ENCODE measurements at regions not wholly inside any gene's neighbourhood (a gene's known extent, or its start where the extent isn't known, plus 50 kb on each side); places are given as distances from the start of the nearest gene placed in this dataset.
A peak's percentile ranks its signal among the peaks of the same experiment; 100 is the strongest.

- no peaks in the 10 kb centered on the region for H3K9me3 ChIP-seq (ENCODE audit: insufficient read depth, low read depth, low read length)
- WGBS (ENCODE audit: extremely low coverage, insufficient coverage, insufficient read length), result no CpG with 5 or more reads among the region's 2 CpGs
- no peak overlapping the region for H2BK120ac ChIP-seq (ENCODE audit: insufficient read depth, low read length, poor library complexity)
- H3K79me1 ChIP-seq (ENCODE audit: low read length), result no peaks in the 10 kb centered on the region
- H2AK5ac ChIP-seq (ENCODE audit: low read length), result no peak overlapping the region
- no peak overlapping the region for H4K91ac ChIP-seq (ENCODE audit: low read depth, low read length)
- H3K4me2 ChIP-seq (ENCODE audit: low read length), result no peak overlapping the region
- peak in 1 of 2 donors; percentile 49 for DNase-seq
- H4K12ac ChIP-seq (ENCODE audit: low read depth, low read length), result no peak overlapping the region
- no peak overlapping the region for H2AFZ ChIP-seq (ENCODE audit: insufficient read depth, low read length, poor library complexity)
- no peak overlapping the region for H3K14ac ChIP-seq (ENCODE audit: low read length)
- H3K27ac ChIP-seq (ENCODE audit: low read depth, low read length), result no peak overlapping the region
- H3K18ac ChIP-seq (ENCODE audit: low read length), result no peak overlapping the region
- H3K4me1 ChIP-seq (ENCODE audit: control insufficient read depth in 1 of 2, insufficient read depth in 2 of 2, low read length in 2 of 2), result no peaks in the 10 kb centered on the region
- no peak overlapping the region for H2BK5ac ChIP-seq (ENCODE audit: low read depth, low read length, poor library complexity)
- no peak overlapping the region for H3K9ac ChIP-seq (ENCODE audit: low read length)
- no peaks in the 10 kb centered on the region for H3K27me3 ChIP-seq (ENCODE audit: insufficient read depth, low read length)
- no peaks in the 10 kb centered on the region for H3K36me3 ChIP-seq (ENCODE audit: control insufficient read depth in 1 of 2, insufficient read depth in 2 of 2, low read length in 2 of 2)
- no peak overlapping the region for H4K8ac ChIP-seq (ENCODE audit: low read depth, low read length)
- H3K4me3 ChIP-seq (ENCODE audit: low read depth, low read length), result no peak overlapping the region
- H3K79me2 ChIP-seq (ENCODE audit: control insufficient read depth, insufficient read depth, low read length, poor library complexity), result no peaks in the 10 kb centered on the region
- H2BK12ac ChIP-seq (ENCODE audit: low read length), result no peak overlapping the region
- no peak overlapping the region for H3K4ac ChIP-seq (ENCODE audit: low read depth, low read length)
- H3K23ac ChIP-seq (ENCODE audit: low read length), result no peak overlapping the region
These were observed 428.0 kb downstream of the RAP2B start for GRCh38 chr3:153590051-153590450.

GRCh38 chr3:153591561-153592245, 429.7 kb downstream of the RAP2B start:
- H3K4ac ChIP-seq (ENCODE audit: low read depth, low read length), result no peak overlapping the region
- H4K12ac ChIP-seq (ENCODE audit: low read depth, low read length), result no peak overlapping the region
- no peak overlapping the region for H3K9ac ChIP-seq (ENCODE audit: low read length)
- no peaks in the 10 kb centered on the region for H3K79me2 ChIP-seq (ENCODE audit: control insufficient read depth, insufficient read depth, low read length, poor library complexity)
- H3K4me3 ChIP-seq (ENCODE audit: low read depth, low read length), result no peak overlapping the region
- H3K27ac ChIP-seq (ENCODE audit: low read depth, low read length), result no peak overlapping the region
- no peaks in the 10 kb centered on the region for H3K9me3 ChIP-seq (ENCODE audit: insufficient read depth, low read depth, low read length)
- no peaks in the 10 kb centered on the region for H3K4me1 ChIP-seq (ENCODE audit: control insufficient read depth in 1 of 2, insufficient read depth in 2 of 2, low read length in 2 of 2)
- no peak overlapping the region for H3K14ac ChIP-seq (ENCODE audit: low read length)
- no peak overlapping the region for H2AK5ac ChIP-seq (ENCODE audit: low read length)
- H3K27me3 ChIP-seq (ENCODE audit: insufficient read depth, low read length), result no peaks in the 10 kb centered on the region
- DNase-seq, result peak; percentile 12 to 86
- H3K23ac ChIP-seq (ENCODE audit: low read length), result no peak overlapping the region
- H3K79me1 ChIP-seq (ENCODE audit: low read length), result no peaks in the 10 kb centered on the region
- no CpG with 5 or more reads among the region's 1 CpG for WGBS (ENCODE audit: extremely low coverage, insufficient coverage, insufficient read length)
- no peak overlapping the region for H3K4me2 ChIP-seq (ENCODE audit: low read length)
- no peak overlapping the region for H3K18ac ChIP-seq (ENCODE audit: low read length)
- no peaks in the 10 kb centered on the region for H3K36me3 ChIP-seq (ENCODE audit: control insufficient read depth in 1 of 2, insufficient read depth in 2 of 2, low read length in 2 of 2)
- no peak overlapping the region for H2BK5ac ChIP-seq (ENCODE audit: low read depth, low read length, poor library complexity)
- H2AFZ ChIP-seq (ENCODE audit: insufficient read depth, low read length, poor library complexity), result no peak overlapping the region
- no peak overlapping the region for H4K8ac ChIP-seq (ENCODE audit: low read depth, low read length)
- no peak overlapping the region for H2BK12ac ChIP-seq (ENCODE audit: low read length)
- H4K91ac ChIP-seq (ENCODE audit: low read depth, low read length), result no peak overlapping the region
- no peak overlapping the region for H2BK120ac ChIP-seq (ENCODE audit: insufficient read depth, low read length, poor library complexity)

GRCh38 chr3:153595186-153595815, 433.3 kb downstream of the RAP2B start:
- no peak overlapping the region for H2BK120ac ChIP-seq (ENCODE audit: insufficient read depth, low read length, poor library complexity)
- no peak overlapping the region for H2BK5ac ChIP-seq (ENCODE audit: low read depth, low read length, poor library complexity)
- DNase-seq, result peak in 1 of 2 donors; percentile 63
- no peak overlapping the region for H2BK12ac ChIP-seq (ENCODE audit: low read length)
- no peaks in the 10 kb centered on the region for H3K36me3 ChIP-seq (ENCODE audit: control insufficient read depth in 1 of 2, insufficient read depth in 2 of 2, low read length in 2 of 2)
- H2AFZ ChIP-seq (ENCODE audit: insufficient read depth, low read length, poor library complexity), result no peak overlapping the region
- no peaks in the 10 kb centered on the region for H3K79me2 ChIP-seq (ENCODE audit: control insufficient read depth, insufficient read depth, low read length, poor library complexity)
- no peak overlapping the region for H4K12ac ChIP-seq (ENCODE audit: low read depth, low read length)
- no peak overlapping the region for H3K27ac ChIP-seq (ENCODE audit: low read depth, low read length)
- no peak overlapping the region for H3K9ac ChIP-seq (ENCODE audit: low read length)
- no peak overlapping the region for H3K4me2 ChIP-seq (ENCODE audit: low read length)
- no peak overlapping the region for H3K4me3 ChIP-seq (ENCODE audit: low read depth, low read length)
- H2AK5ac ChIP-seq (ENCODE audit: low read length), result no peak overlapping the region
- no peak overlapping the region for H4K8ac ChIP-seq (ENCODE audit: low read depth, low read length)
- H3K9me3 ChIP-seq (ENCODE audit: insufficient read depth, low read depth, low read length), result no peaks in the 10 kb centered on the region
- H3K23ac ChIP-seq (ENCODE audit: low read length), result no peak overlapping the region
- no peak overlapping the region for H3K4ac ChIP-seq (ENCODE audit: low read depth, low read length)
- no peaks in the 10 kb centered on the region for H3K79me1 ChIP-seq (ENCODE audit: low read length)
- no peak overlapping the region for H3K18ac ChIP-seq (ENCODE audit: low read length)
- no peak overlapping the region for H3K14ac ChIP-seq (ENCODE audit: low read length)
- no peak overlapping the region for H4K91ac ChIP-seq (ENCODE audit: low read depth, low read length)
- no peaks in the 10 kb centered on the region for H3K27me3 ChIP-seq (ENCODE audit: insufficient read depth, low read length)
- no peaks in the 10 kb centered on the region for H3K4me1 ChIP-seq (ENCODE audit: control insufficient read depth in 1 of 2, insufficient read depth in 2 of 2, low read length in 2 of 2)

- Histone ChIP-seq H3K79me2 (ENCODE audit: control insufficient read depth, insufficient read depth, low read length, poor library complexity) (no peaks in the 10 kb centered on the region), H4K12ac (ENCODE audit: low read depth, low read length) (no peak overlapping the region), H3K18ac (ENCODE audit: low read length) (no peak overlapping the region), H3K27me3 (ENCODE audit: insufficient read depth, low read length) (no peaks in the 10 kb centered on the region), H3K14ac (ENCODE audit: low read length) (no peak overlapping the region), H3K4me2 (ENCODE audit: low read length) (no peak overlapping the region), H4K8ac (ENCODE audit: low read depth, low read length) (no peak overlapping the region), H2AFZ (ENCODE audit: insufficient read depth, low read length, poor library complexity) (no peak overlapping the region), H3K4me1 (ENCODE audit: control insufficient read depth in 1 of 2, insufficient read depth in 2 of 2, low read length in 2 of 2) (no peaks in the 10 kb centered on the region), H3K4me3 (ENCODE audit: low read depth, low read length) (no peak overlapping the region), H3K9ac (ENCODE audit: low read length) (no peak overlapping the region), H2AK5ac (ENCODE audit: low read length) (no peak overlapping the region), H3K79me1 (ENCODE audit: low read length) (no peaks in the 10 kb centered on the region), H3K23ac (ENCODE audit: low read length) (no peak overlapping the region), H3K9me3 (ENCODE audit: insufficient read depth, low read depth, low read length) (no peaks in the 10 kb centered on the region), H3K27ac (ENCODE audit: low read depth, low read length) (no peak overlapping the region), H3K36me3 (ENCODE audit: control insufficient read depth in 1 of 2, insufficient read depth in 2 of 2, low read length in 2 of 2) (no peaks in the 10 kb centered on the region), H2BK12ac (ENCODE audit: low read length) (no peak overlapping the region), H4K91ac (ENCODE audit: low read depth, low read length) (no peak overlapping the region), H2BK120ac (ENCODE audit: insufficient read depth, low read length, poor library complexity) (no peak overlapping the region), H2BK5ac (ENCODE audit: low read depth, low read length, poor library complexity) (no peak overlapping the region), H3K4ac (ENCODE audit: low read depth, low read length) (no peak overlapping the region)
- DNase-seq, result no peak
- WGBS (ENCODE audit: extremely low coverage, insufficient coverage, insufficient read length), result no CpG with 5 or more reads among the region's 4 CpGs
These were observed 434.4 kb downstream of the RAP2B start for GRCh38 chr3:153596401-153596800.

Measured in trophoblast cell (in vitro differentiated cells and primary cell).